ENCODE measurements at regions not wholly inside any gene's neighbourhood (a gene's known extent, or its start where the extent isn't known, plus 50 kb on each side); places are given as distances from the start of the nearest gene placed in this dataset.

GRCh38 chr5:2259494-2260107, 376.9 kb upstream of the IRX4 start:
- TF ChIP-seq, protein P1, sequence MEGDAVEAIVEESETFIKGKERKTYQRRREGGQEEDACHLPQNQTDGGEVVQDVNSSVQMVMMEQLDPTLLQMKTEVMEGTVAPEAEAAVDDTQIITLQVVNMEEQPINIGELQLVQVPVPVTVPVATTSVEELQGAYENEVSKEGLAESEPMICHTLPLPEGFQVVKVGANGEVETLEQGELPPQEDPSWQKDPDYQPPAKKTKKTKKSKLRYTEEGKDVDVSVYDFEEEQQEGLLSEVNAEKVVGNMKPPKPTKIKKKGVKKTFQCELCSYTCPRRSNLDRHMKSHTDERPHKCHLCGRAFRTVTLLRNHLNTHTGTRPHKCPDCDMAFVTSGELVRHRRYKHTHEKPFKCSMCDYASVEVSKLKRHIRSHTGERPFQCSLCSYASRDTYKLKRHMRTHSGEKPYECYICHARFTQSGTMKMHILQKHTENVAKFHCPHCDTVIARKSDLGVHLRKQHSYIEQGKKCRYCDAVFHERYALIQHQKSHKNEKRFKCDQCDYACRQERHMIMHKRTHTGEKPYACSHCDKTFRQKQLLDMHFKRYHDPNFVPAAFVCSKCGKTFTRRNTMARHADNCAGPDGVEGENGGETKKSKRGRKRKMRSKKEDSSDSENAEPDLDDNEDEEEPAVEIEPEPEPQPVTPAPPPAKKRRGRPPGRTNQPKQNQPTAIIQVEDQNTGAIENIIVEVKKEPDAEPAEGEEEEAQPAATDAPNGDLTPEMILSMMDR (IDR thresholded peaks at IDR 0.05; ENCODE audit: insufficient read depth, low read depth, low read length): no peak
- no peak for TF ChIP-seq EZH2 (IDR thresholded peaks at IDR 0.05; ENCODE audit: insufficient read depth, low read length)

Data from astrocyte (in vitro differentiated cells and primary cell).